SK-N-SH (cell line): ENCODE measurements at regions not wholly inside any gene's neighbourhood (a gene's known extent, or its start where the extent isn't known, plus 50 kb on each side); places are given as distances from the start of the nearest gene placed in this dataset.

Source experiments
- CTCF ChIP-seq: fragments of 200-600 bp; sonication (generic); IDR thresholded peaks from 2 replicates; pipeline ENCODE4 v1.6.1; 2017; ENCODE audit warnings: antibody characterized with exemption, mild to moderate bottlenecking, moderate library complexity
- EP300 ChIP-seq, 2 experiments: IDR thresholded peaks; 2 replicates each; pipeline versions ENCODE4 v1.4.0 to v1.6.1; 2012; ENCODE audit warnings: borderline replicate concordance in 1 of 2, low read depth in 1 of 2, low read length in 1 of 2
- JUND ChIP-seq: IDR thresholded peaks from 2 replicates; pipeline ENCODE4 v1.4.0; 2012
- MAX ChIP-seq: IDR thresholded peaks from 2 replicates; pipeline ENCODE4 v1.4.0; 2012; ENCODE audit warnings: low read depth
- POLR2AphosphoS5 ChIP-seq: IDR thresholded peaks from 2 replicates; pipeline ENCODE4 v1.6.1; 2012; ENCODE audit warnings: low read depth, low read length
- RFX5 ChIP-seq: IDR thresholded peaks from 2 replicates; pipeline ENCODE4 v1.6.1; 2012; ENCODE audit warnings: mild to moderate bottlenecking, improper control_type of control experiment, low read length
- SIN3A ChIP-seq: IDR thresholded peaks from 2 replicates; pipeline ENCODE4 v1.6.1; 2012; ENCODE audit warnings: low read depth, mild to moderate bottlenecking, low read length, moderate library complexity, borderline replicate concordance
- SMC3 ChIP-seq: IDR thresholded peaks from 2 replicates; pipeline ENCODE4 v1.6.1; 2012; ENCODE audit warnings: low read depth, low read length, improper control_type of control experiment
- TAF1 ChIP-seq: IDR thresholded peaks from 2 replicates; pipeline ENCODE4 v1.6.1; 2012; ENCODE audit warnings: low read depth, mild to moderate bottlenecking, low read length, moderate library complexity, borderline replicate concordance
- TEAD4 ChIP-seq: IDR thresholded peaks from 2 replicates; pipeline ENCODE4 v1.4.0; 2012; ENCODE audit warnings: mild to moderate bottlenecking, borderline replicate concordance; ENCODE audit not compliant: insufficient read depth
- YY1 ChIP-seq: IDR thresholded peaks from 2 replicates; pipeline ENCODE4 v1.4.0; 2012; ENCODE audit warnings: low read depth, mild to moderate bottlenecking
- ZBTB33 ChIP-seq: IDR thresholded peaks from 2 replicates; pipeline ENCODE4 v1.4.0; 2012; ENCODE audit warnings: low read depth, borderline replicate concordance

- TF ChIP-seq ZBTB33 = no peak
- no peak for TF ChIP-seq CTCF
- no peak for TF ChIP-seq SIN3A
- TF ChIP-seq POLR2AphosphoS5 = no peak
- TF ChIP-seq EP300 (IDR thresholded peaks at IDR 0.05; ENCODE audit: borderline replicate concordance in 1 of 2, low read depth in 1 of 2, low read length in 1 of 2) = no peak
- TF ChIP-seq MAX = no peak
- no peak for TF ChIP-seq TEAD4
- no peak for TF ChIP-seq RFX5
- TF ChIP-seq SMC3 = no peak
- TF ChIP-seq TAF1 = no peak
- TF ChIP-seq JUND = no peak
- TF ChIP-seq YY1 = no peak
These were observed 89.3 kb upstream of the NKD1 start for GRCh38 chr16:50458667-50459495.
